CD4-positive, alpha-beta T cell treated with Interleukin-21 for 1 hour (primary cell): ENCODE measurements at regions not wholly inside any gene's neighbourhood (a gene's known extent, or its start where the extent isn't known, plus 50 kb on each side); places are given as distances from the start of the nearest gene placed in this dataset.
"Not testable (repeated sequence)": the region's sequence is repeated elsewhere in the genome, so short reads cannot be mapped to it uniquely, and the experiment has no call there.

Experiments
- DNase-seq: peaks from one replicate; pipeline ENCODE4 v3.0.0-alpha.2; 2020

DNA sequence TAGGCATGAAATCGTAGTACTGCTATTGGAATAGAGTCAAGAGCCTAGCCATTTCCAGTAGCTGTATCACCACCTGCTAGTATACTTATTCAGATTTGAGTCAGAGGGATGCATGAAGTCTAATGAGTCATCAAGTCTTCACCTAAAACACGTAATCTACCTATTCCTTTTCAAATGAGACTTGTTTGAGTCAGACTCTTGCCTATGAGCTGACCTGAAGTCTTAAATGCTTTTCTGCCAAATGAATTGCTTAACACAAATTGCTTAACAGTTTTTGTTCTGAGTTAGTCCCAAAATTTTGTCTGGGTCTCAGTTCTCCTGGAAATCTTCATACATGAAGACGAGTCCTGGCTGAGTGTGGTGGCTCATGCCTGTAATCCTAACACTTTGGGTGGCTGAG lies 165.2 kb downstream of the GNAT3 start:
- DNase-seq: no peak

DNA sequence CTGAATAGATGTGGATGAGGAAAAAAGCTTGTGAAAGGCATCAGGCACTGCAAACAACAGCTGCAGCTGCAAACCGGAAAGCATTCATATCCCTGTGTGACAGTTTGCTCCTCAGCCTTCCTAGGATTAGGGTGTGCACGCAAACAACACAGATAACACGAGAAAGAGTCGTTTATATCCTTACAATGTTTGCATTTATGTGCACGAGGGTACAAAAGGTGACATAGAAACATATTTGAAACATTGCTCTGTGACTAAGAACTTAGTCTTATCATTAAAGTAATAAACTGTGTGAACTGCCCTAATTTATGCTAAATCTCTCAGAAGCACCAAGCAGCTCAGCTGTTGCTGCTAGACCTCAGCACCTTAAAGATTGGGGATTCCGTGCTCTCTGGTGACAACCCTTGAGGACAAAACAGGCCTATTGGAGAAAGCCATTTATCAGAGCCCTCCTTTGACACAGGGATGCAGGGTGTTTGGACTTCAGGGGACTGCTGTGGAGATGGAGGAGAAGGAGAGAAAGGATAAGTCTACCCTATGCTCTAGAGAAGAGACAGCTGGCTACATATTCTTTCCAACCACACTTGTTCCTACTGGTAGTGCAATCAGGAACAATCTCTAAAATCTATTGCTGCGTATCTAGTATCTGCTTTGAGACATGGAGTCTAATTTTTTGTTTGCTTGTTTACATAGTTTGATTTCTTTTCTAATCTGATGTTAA lies 176.2 kb downstream of the GNAT3 start:
- no peak for DNase-seq

DNA sequence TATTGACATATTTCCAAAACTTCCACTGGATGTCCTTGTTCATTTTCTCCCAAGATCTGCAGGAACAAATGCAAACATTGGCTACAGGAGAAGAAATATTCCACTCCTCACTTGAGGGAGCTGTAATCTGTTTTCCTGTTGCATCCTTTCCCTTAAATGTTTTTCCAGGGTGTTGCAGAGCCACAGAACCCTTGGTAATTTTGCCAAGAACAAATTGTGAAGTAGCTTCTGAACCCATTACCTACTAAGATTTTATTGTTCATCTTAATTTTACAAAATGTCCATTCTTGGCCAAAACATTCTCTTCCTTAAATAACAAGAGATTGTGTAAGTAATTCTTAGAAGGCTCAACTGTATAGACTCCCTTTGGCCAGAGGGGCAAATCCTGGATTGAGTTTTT lies 177.0 kb downstream of the GNAT3 start:
- DNase-seq: no peak

DNA sequence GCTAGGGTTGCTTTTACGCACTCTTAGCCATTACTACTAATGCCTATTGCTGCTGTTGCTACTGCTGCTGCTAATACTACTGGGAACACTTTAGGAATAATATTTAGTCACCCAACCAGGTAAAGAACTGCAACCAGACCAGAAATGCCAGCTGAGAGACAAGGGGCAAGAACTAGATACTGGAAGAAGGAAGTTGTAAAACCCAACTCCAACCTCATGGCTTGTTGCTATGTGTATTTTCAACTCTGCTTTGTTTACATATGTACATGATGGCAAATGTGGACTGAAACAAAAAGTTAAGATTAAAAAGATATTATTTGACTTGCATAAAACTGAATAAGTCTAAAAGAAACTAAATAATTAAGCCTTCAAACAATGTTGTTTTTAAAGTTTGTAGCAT lies 177.7 kb downstream of the GNAT3 start:
- no peak for DNase-seq

DNA sequence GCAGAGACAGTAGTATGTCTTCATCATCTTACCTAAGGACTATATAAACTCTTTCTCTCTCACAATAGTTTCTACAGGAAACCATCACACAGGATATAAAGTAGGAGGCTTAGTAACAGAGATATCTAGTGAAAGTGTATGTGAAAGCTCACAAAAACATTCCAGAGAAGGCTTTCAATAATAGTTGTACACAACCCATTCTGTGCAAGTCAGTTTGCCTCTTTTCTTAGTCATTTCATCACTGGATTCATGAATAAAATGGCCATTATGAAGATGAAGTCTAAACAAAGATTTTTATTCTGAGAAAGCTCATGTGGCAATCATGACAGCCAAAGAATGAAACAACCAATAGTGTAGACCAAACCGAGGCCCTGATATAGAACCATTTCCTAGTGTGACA lies 178.8 kb downstream of the GNAT3 start:
- no peak for DNase-seq

DNA sequence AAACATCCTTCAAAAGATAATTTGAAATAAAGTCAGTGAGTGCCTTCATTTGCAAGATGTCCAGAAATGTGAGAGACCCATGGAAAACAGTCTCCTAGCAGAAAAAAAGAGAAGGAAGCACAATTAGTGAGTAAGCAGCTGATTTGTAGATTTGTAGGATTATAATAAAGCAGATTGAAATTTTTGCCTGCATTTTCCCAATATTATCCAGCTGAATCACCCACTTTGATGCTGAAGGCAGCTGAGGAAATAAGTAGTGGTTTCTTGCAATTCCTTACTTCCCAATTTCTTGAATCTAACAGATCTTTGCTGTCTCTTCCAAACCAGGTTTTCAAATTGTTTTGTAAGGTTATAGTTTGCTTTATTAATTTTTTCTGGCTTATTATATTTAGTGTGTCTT lies 181.4 kb downstream of the GNAT3 start:
- no peak for DNase-seq

DNA sequence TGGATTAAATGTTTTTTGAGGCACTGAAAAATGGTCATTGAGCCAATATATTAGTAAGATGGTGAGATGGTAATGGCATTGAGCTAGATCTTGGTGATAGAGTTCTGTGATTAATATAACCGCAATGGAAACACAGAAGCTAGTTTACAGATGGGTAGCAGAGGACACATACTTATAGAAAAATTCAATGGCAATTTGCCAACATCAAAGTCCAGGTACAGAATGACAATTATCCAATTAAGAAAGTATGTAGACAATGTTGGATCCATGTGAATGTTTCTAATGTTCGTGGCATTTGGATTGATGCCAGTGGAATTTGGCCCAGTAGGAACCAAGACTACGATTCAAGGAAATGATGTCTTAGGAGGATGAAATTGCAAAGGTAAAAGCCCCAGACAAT lies 187.8 kb downstream of the GNAT3 start:
- DNase-seq: no peak

DNA sequence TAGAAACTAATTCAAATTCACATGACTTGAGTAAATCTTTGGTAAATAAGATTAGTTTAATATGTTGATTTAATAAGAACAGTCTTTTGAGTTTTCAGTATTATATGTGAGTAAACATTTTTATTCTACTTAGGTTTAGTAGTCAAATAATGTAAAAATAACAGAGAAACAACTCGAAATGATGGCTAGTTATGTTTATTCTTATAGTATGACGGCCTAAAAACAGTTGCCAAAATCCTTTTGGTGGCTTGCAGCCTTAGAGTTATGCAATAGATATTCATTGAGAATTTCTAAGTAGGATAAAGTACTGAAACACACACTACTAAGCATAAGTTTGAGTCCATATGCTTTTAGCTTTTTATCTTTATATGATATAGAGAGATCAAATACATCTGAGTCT lies 184.8 kb downstream of the GNAI1 start:
- no peak for DNase-seq

DNA sequence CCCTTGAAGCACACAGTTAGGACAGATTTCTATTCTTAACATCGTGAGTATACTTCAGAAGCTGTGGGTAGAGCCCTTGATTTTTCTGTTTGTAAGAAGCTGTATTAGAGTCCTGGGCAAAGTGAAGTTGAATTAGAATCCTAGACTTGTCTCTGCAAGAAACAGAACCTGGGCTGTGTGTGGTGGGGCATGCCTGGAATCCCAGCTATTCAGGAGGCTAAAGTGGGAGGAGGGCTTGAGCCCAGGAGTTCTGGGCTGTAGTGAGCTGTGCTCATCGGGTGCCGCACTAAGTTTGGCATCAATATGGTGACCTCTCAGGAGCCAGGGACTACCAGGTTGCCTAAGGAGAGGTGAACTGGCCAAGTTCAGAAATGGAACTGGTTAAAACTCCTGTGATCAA lies 183.4 kb downstream of the GNAI1 start:
- DNase-seq: no peak

DNA sequence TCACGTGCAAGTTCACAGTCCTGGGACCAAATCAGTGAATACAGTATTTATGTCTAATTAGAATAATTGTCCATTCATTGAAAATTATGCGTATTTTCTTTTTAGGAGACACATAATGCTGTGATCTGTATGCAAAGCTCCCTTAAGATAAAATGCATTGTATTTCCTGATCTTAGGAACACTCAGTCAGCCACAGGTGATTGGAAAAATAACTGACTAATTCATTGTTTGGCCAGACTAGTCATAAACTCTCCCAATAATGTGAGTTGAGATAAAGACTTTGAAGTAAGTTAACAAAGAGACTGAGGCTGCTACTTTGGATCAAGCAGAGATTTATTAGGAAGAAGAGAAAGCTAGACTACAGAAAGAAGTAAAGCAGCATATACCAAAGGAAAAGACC lies 182.2 kb downstream of the GNAI1 start:
- no peak for DNase-seq

DNA sequence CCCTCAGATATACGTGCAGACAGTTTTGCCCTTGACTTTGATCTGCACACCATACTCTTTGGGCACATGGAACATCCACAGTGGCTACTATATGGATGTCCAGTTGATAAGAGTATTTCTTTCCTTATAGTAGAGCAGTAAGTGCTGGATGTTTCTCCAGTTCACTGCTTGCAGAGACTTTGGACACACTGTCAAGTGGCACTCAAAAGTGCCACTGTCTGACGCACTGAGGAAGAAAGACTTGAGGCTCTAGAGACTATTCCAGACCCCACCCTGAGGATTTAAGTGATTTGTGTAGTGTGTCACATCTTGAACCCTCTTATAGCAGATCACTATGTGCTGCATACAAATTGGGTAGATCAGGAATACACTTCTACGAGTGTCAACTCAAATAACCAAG lies 179.1 kb downstream of the GNAI1 start:
- DNase-seq: no peak

DNA sequence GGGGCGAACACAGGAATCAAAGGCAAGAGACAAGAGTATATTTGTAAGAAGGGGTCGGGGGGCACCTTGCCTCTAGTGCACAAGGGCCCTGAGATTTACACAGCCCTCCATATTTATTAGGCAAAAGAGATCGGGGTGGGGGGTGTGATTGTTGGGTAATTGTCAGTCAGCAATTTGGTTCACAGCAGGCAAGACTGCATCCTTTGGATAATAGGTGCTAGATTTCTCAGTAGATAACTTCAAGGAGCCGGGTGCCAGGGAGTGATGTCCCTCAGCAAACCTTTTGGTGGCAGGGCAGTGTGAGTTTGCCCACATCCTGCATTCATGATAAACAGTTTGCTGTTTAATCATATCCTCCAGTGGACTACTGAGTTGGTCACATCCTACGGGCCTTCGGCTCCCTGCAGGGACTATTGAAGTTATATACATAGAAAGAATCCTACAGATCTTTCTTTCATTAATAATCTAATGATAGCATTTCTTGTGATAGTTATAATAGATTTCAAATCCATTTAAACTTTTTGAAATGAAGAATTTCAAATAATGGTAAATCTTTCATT lies 178.5 kb downstream of the GNAI1 start:
- no peak for DNase-seq

DNA sequence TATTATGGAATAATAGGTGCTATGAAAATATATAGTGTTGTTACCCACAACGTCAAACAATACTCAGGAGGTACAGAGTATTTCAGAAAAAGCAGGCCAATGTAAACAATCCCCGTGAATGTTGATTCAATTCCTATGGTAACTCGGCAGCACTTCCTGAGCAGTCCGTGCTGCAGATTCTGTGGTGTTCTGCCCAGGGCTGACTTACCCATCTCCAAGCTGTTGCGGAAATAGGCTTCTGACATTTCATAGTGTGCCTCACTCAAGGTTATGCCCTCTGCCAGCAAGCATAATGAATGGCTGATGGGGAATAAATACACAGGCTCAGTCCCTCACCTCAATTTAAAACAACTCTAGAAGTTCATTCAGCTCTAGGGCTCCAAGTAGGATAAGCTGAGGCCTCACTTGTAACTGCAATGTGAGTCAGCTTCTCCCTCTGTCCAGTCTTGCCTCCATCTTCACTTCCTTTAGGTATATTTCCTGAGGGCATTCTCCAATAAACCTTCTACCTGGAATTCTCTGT lies 177.6 kb downstream of the GNAI1 start:
- peak; percentile 5 for DNase-seq

DNA sequence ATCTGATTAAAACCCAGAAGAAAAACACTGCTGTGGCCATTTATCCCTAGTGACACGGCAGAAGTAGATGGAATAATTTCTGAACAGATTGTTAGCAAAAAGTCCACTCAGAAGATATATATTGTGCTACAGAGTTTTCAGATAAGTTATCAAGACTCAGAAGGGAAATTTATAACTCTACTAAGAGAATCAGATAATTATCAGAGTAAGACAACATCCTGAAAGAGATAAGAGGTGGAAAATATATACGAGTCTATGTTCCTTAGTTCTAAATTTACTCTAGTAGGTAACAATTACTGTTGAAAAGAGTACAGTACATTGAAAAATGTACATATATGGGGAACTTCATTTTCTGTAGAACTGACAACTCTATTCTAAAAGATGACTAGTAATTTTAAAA lies 176.7 kb downstream of the GNAI1 start:
- DNase-seq: no peak

DNA sequence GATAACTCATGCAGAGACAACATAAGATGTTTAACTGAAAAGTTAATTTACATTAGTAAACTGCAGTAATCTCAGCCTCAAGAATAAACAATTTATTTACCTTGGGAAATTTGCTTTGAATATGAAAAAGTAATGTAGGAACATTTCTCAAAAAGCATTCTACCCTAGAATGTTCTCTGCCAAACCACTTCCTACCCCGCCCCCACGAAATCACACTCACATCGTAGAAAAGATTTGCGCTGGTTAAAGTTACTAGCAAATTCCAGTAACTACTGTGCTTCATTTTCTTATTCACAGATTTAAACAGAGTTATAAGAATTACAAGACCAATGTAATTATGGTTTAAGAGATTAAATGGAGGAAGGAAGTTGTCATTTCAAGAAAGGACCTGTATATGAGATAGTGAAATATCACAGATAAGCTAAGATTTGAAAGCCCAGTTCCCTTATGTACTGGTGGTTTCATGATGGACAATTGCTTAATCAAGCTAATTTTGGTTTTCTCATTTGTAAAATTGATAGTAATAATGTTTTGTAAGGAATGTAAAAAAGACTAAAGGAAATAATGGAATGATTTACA lies 175.4 kb downstream of the GNAI1 start:
- DNase-seq: no peak

DNA sequence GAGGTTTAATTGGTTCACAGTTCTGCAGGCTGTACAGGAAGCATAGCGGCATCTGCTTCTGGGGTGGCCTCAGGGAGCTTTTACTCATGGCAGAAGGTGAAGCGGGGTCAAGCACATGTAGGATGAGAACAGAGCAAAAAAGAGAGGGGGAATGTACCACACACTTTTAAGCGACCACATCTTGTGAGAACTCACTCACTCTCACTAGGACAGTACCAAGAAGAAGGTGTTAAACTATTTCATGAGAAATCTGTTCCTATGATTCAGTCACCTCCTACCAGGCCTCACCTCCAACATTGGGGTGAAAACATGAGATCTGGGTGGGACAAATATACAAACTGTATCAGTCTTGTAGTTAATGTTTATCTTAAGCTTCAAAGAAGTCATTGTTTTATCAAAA lies 174.7 kb downstream of the GNAI1 start:
- no peak for DNase-seq

DNA sequence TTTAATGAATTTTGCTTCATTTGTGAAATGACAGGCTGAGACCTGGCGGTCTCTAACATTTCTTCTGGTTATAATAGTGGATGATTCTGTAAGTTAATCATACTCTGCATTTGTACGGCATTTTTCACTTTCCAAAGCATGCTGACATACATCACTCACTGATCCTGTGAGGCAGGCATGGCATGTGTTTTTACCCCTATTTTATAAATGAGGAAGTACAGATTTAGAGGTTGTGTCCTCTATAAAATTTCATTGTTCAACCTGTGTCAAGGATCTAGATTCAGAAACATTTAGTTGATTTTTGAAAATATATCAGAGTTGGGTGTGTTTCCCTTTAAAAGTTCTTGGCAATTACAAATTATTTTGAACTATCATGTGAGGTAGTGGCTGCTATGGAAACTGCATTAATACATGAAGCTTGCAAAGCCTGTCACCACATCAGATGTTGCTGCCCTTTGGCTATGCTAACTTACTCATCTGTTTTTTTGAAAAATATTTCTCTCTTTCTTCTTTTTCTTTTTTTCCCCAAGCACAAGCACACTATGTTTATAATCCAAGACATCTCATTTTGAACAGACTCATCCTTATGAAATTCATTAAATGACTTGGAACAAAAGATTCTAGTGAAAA lies 172.7 kb downstream of the GNAI1 start:
- DNase-seq: no peak

DNA sequence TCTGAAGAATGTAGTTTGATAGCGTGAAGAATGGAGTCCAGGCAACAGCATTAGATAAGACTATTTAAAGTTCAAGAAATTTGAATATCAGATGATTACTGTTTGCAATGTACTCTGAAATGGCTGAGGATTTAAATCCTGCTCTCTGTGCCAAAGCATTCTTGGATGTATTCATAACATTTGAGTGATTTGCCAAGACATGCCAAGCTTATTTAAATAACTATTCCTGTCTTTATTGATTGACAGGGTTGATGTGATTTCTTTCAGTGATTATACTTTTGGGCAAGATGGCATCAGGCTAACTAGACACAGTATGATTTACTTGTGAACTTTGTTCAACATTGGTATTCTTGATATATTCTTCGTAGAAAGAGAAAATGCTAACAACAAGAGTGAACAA lies 168.7 kb downstream of the GNAI1 start:
- DNase-seq: no peak

DNA sequence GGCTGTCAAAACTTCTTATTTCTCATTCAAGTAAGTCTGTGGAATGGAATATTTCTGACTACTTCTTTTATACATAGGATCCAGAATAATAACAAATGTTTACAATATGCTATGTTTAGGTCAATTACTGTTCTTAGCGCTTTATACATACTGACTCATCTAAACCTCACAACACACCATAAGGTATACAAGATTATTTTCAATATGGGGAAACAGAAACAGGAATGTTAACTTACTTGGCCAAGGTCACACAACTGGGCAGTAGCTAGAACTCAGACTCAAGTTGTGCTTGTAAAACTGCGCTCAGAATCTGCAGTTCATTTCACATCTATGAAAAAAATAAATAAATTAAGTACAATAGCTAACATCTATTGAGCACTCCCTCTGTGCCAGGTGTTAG lies 168.0 kb downstream of the GNAI1 start:
- DNase-seq: no peak

DNA sequence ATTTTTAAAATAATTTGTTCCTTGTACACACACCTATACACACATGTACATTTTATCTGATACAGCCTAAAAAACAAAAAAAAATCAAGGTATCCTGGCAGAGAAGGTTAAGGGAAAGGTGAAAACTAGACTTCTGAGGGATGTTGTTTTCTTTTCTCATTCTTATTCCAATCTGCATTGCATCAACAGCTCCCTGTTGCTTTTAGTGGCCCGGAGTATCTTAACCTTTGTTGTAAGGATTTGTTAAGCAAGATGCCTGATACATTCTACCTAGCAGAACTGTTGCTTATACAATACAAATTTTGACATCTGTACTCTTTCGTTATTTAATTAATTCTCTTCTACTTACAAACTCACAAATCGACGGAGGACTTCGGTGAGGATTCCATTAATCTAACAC lies 167.4 kb downstream of the GNAI1 start:
- DNase-seq: no peak

DNA sequence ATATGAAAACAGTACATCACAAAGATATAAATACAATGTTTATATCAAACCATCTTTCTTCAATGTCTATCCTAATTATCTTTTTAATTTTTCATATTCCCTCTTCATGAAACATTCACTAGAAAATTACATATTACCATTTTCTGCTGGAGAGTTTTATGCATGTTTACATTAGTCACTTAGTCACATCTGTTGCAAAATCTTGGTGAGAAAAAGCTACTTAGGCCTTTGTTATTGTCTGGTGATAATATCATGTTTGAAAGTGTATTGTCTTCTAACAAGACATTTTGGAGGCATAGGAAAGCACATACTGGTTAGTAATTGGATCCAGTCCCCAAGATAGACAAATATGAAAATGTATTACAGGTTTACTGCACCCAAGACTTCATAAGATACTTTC lies 163.6 kb downstream of the GNAI1 start:
- no peak for DNase-seq

DNA sequence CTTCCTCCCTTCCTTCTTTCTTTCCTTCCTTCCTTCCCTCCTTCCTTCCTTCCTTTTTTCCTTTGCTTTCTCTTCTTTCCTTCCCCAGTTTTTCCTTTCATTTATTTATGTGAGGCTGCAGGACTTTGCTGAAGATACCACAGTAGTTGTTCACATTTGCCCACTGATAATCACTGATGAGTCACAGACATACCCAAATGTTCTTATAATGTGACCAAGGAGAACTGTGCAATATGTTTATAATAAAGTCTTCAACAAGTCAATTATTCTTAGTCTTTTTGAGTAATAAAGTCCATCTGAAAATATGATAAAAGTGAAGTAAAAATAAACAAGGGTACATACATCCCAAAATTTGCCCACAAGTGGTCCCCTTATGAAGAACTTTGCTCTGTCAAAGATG lies 159.7 kb downstream of the GNAI1 start:
- DNase-seq: no peak

DNA sequence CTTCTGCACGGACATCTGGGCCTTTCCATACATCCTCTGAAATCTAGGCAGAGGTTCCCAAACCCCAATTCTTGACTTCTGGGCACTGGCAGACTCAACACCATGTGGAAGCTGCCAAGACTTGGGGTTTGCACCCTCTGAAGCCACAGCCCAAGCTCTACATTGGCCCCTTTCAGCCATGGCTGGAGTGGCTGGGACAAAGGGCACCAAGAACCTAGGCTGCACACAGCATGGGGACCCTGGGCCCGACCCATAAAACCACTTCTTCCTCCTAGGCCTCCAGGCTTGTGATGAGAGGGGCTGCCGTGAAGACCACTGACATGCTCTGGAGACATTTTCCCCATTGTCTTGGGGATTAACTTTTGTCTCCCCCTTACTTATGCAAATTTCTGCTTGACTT lies 158.0 kb downstream of the GNAI1 start:
- DNase-seq: not testable (repeated sequence)
